ENCODE measurements at regions not wholly inside any gene's neighbourhood (a gene's known extent, or its start where the extent isn't known, plus 50 kb on each side); places are given as distances from the start of the nearest gene placed in this dataset.

GRCh38 chr7:47210281-47210854 is 371.5 kb downstream of the TNS3 start:
- Histone ChIP-seq H3K4me1 (ENCODE audit: control insufficient read depth in 5 of 5, insufficient read depth in 5 of 5, low read length in 5 of 5) (peaks cover 3 to 30% (median 19%) of the 10 kb centered on the region in 5 donors), H3K27ac (ENCODE audit: low read depth, low read length) (no peak overlapping the region)

GRCh38 chr7:47207956-47208355 is 374.0 kb downstream of the TNS3 start:
- H3K27me3 ChIP-seq (ENCODE audit: control insufficient read depth in 5 of 5, insufficient read depth in 4 of 5, low read length in 5 of 5) = no peaks in the 10 kb centered on the region
- no peak overlapping the region for H3K9ac ChIP-seq (ENCODE audit: low read length in 5 of 5)
- H3K4me3 ChIP-seq (ENCODE audit: low read depth in 1 of 5, low read length in 5 of 5) = no peak overlapping the region
- H3K36me3 ChIP-seq (ENCODE audit: control insufficient read depth in 5 of 5, insufficient read depth in 5 of 5, low read length in 5 of 5) = no peaks in the 10 kb centered on the region
- peaks cover 0 to 5% (median 2%) of the 10 kb centered on the region in 5 donors for H3K9me3 ChIP-seq (ENCODE audit: control insufficient read depth in 5 of 5, low read length in 5 of 5)
- peaks cover 0 to 16% (median 8%) of the 10 kb centered on the region in 5 donors for H3K4me1 ChIP-seq (ENCODE audit: control insufficient read depth in 5 of 5, insufficient read depth in 5 of 5, low read length in 5 of 5)
- H3K27ac ChIP-seq (ENCODE audit: low read depth, low read length) = no peak overlapping the region

More at GRCh38 chr7:47210281-47210854, 371.5 kb downstream of the TNS3 start:
- no peaks in the 10 kb centered on the region for H3K27me3 ChIP-seq (ENCODE audit: control insufficient read depth in 5 of 5, insufficient read depth in 4 of 5, low read length in 5 of 5)
- H3K9me3 ChIP-seq (ENCODE audit: control insufficient read depth in 5 of 5, low read length in 5 of 5) = peaks cover 0 to 5% (median 2%) of the 10 kb centered on the region in 5 donors
- no peak overlapping the region for H3K4me3 ChIP-seq (ENCODE audit: low read depth in 1 of 5, low read length in 5 of 5)
- H3K9ac ChIP-seq (ENCODE audit: low read length in 5 of 5) = no peak overlapping the region
- no peaks in the 10 kb centered on the region for H3K36me3 ChIP-seq (ENCODE audit: control insufficient read depth in 5 of 5, insufficient read depth in 5 of 5, low read length in 5 of 5)

- no peaks in the 10 kb centered on the region for H3K27me3 ChIP-seq (ENCODE audit: control insufficient read depth in 5 of 5, insufficient read depth in 4 of 5, low read length in 5 of 5)
- peaks cover 0 to 2% (median 0%) of the 10 kb centered on the region in 5 donors for H3K9me3 ChIP-seq (ENCODE audit: control insufficient read depth in 5 of 5, low read length in 5 of 5)
- no peak overlapping the region for H3K27ac ChIP-seq (ENCODE audit: low read depth, low read length)
- no peak overlapping the region for H3K9ac ChIP-seq (ENCODE audit: low read length in 5 of 5)
- no peaks in the 10 kb centered on the region for H3K4me1 ChIP-seq (ENCODE audit: control insufficient read depth in 5 of 5, insufficient read depth in 5 of 5, low read length in 5 of 5)
- H3K4me3 ChIP-seq (ENCODE audit: low read depth in 1 of 5, low read length in 5 of 5) = no peak overlapping the region
- H3K36me3 ChIP-seq (ENCODE audit: control insufficient read depth in 5 of 5, insufficient read depth in 5 of 5, low read length in 5 of 5) = no peaks in the 10 kb centered on the region
These were observed 377.2 kb downstream of the TNS3 start for GRCh38 chr7:47204709-47205108.

- no peaks in the 10 kb centered on the region for H3K36me3 ChIP-seq (ENCODE audit: control insufficient read depth in 5 of 5, insufficient read depth in 5 of 5, low read length in 5 of 5)
- no peak overlapping the region for H3K27ac ChIP-seq (ENCODE audit: low read depth, low read length)
- H3K27me3 ChIP-seq (ENCODE audit: control insufficient read depth in 5 of 5, insufficient read depth in 4 of 5, low read length in 5 of 5) = no peaks in the 10 kb centered on the region
- H3K9ac ChIP-seq (ENCODE audit: low read length in 5 of 5) = no peak overlapping the region
- H3K4me1 ChIP-seq (ENCODE audit: control insufficient read depth in 5 of 5, insufficient read depth in 5 of 5, low read length in 5 of 5) = no peaks in the 10 kb centered on the region
- H3K9me3 ChIP-seq (ENCODE audit: control insufficient read depth in 5 of 5, low read length in 5 of 5) = no peaks in the 10 kb centered on the region
- H3K4me3 ChIP-seq (ENCODE audit: low read depth in 1 of 5, low read length in 5 of 5) = no peak overlapping the region
These were observed 379.6 kb downstream of the TNS3 start for GRCh38 chr7:47202146-47202783.

- Histone ChIP-seq H3K9ac (ENCODE audit: low read length in 5 of 5) (no peak overlapping the region), H3K4me1 (ENCODE audit: control insufficient read depth in 5 of 5, insufficient read depth in 5 of 5, low read length in 5 of 5) (no peaks in the 10 kb centered on the region), H3K36me3 (ENCODE audit: control insufficient read depth in 5 of 5, insufficient read depth in 5 of 5, low read length in 5 of 5) (no peaks in the 10 kb centered on the region), H3K4me3 (ENCODE audit: low read depth in 1 of 5, low read length in 5 of 5) (no peak overlapping the region), H3K27me3 (ENCODE audit: control insufficient read depth in 5 of 5, insufficient read depth in 4 of 5, low read length in 5 of 5) (no peaks in the 10 kb centered on the region), H3K9me3 (ENCODE audit: control insufficient read depth in 5 of 5, low read length in 5 of 5) (no peaks in the 10 kb centered on the region), H3K27ac (ENCODE audit: low read depth, low read length) (no peak overlapping the region)
These were observed 383.8 kb downstream of the TNS3 start for GRCh38 chr7:47198159-47198558.

GRCh38 chr7:47197486-47197885 is 384.4 kb downstream of the TNS3 start:
- Histone ChIP-seq H3K4me1 (ENCODE audit: control insufficient read depth in 5 of 5, insufficient read depth in 5 of 5, low read length in 5 of 5) (no peaks in the 10 kb centered on the region), H3K27ac (ENCODE audit: low read depth, low read length) (no peak overlapping the region), H3K36me3 (ENCODE audit: control insufficient read depth in 5 of 5, insufficient read depth in 5 of 5, low read length in 5 of 5) (no peaks in the 10 kb centered on the region), H3K9ac (ENCODE audit: low read length in 5 of 5) (no peak overlapping the region), H3K27me3 (ENCODE audit: control insufficient read depth in 5 of 5, insufficient read depth in 4 of 5, low read length in 5 of 5) (no peaks in the 10 kb centered on the region), H3K4me3 (ENCODE audit: low read depth in 1 of 5, low read length in 5 of 5) (no peak overlapping the region), H3K9me3 (ENCODE audit: control insufficient read depth in 5 of 5, low read length in 5 of 5) (no peaks in the 10 kb centered on the region)

- Histone ChIP-seq H3K9ac (ENCODE audit: low read length in 5 of 5) (no peak overlapping the region), H3K9me3 (ENCODE audit: control insufficient read depth in 5 of 5, low read length in 5 of 5) (no peaks in the 10 kb centered on the region)
These were observed 385.2 kb downstream of the TNS3 start for GRCh38 chr7:47196737-47197136.

GRCh38 chr7:47196106-47196645 is 385.7 kb downstream of the TNS3 start:
- Histone ChIP-seq H3K27me3 (ENCODE audit: control insufficient read depth in 5 of 5, insufficient read depth in 4 of 5, low read length in 5 of 5) (no peaks in the 10 kb centered on the region), H3K4me3 (ENCODE audit: low read depth in 1 of 5, low read length in 5 of 5) (no peak overlapping the region), H3K27ac (ENCODE audit: low read depth, low read length) (no peak overlapping the region), H3K36me3 (ENCODE audit: control insufficient read depth in 5 of 5, insufficient read depth in 5 of 5, low read length in 5 of 5) (no peaks in the 10 kb centered on the region), H3K4me1 (ENCODE audit: control insufficient read depth in 5 of 5, insufficient read depth in 5 of 5, low read length in 5 of 5) (no peaks in the 10 kb centered on the region), H3K9me3 (ENCODE audit: control insufficient read depth in 5 of 5, low read length in 5 of 5) (no peaks in the 10 kb centered on the region), H3K9ac (ENCODE audit: low read length in 5 of 5) (no peak overlapping the region)

More at GRCh38 chr7:47196737-47197136, 385.2 kb downstream of the TNS3 start:
- H3K4me3 ChIP-seq (ENCODE audit: low read depth in 1 of 5, low read length in 5 of 5) = no peak overlapping the region
- no peaks in the 10 kb centered on the region for H3K4me1 ChIP-seq (ENCODE audit: control insufficient read depth in 5 of 5, insufficient read depth in 5 of 5, low read length in 5 of 5)
- H3K27ac ChIP-seq (ENCODE audit: low read depth, low read length) = no peak overlapping the region
- H3K36me3 ChIP-seq (ENCODE audit: control insufficient read depth in 5 of 5, insufficient read depth in 5 of 5, low read length in 5 of 5) = no peaks in the 10 kb centered on the region
- no peaks in the 10 kb centered on the region for H3K27me3 ChIP-seq (ENCODE audit: control insufficient read depth in 5 of 5, insufficient read depth in 4 of 5, low read length in 5 of 5)

GRCh38 chr7:47195641-47196040 is 386.3 kb downstream of the TNS3 start:
- no peaks in the 10 kb centered on the region for H3K9me3 ChIP-seq (ENCODE audit: control insufficient read depth in 5 of 5, low read length in 5 of 5)
- H3K27me3 ChIP-seq (ENCODE audit: control insufficient read depth in 5 of 5, insufficient read depth in 4 of 5, low read length in 5 of 5) = no peaks in the 10 kb centered on the region
- no peaks in the 10 kb centered on the region for H3K36me3 ChIP-seq (ENCODE audit: control insufficient read depth in 5 of 5, insufficient read depth in 5 of 5, low read length in 5 of 5)
- H3K4me3 ChIP-seq (ENCODE audit: low read depth in 1 of 5, low read length in 5 of 5) = no peak overlapping the region
- no peak overlapping the region for H3K27ac ChIP-seq (ENCODE audit: low read depth, low read length)
- no peaks in the 10 kb centered on the region for H3K4me1 ChIP-seq (ENCODE audit: control insufficient read depth in 5 of 5, insufficient read depth in 5 of 5, low read length in 5 of 5)
- H3K9ac ChIP-seq (ENCODE audit: low read length in 5 of 5) = no peak overlapping the region

- H3K9me3 ChIP-seq (ENCODE audit: control insufficient read depth in 5 of 5, low read length in 5 of 5) = no peaks in the 10 kb centered on the region
- H3K4me3 ChIP-seq (ENCODE audit: low read depth in 1 of 5, low read length in 5 of 5) = no peak overlapping the region
- no peaks in the 10 kb centered on the region for H3K4me1 ChIP-seq (ENCODE audit: control insufficient read depth in 5 of 5, insufficient read depth in 5 of 5, low read length in 5 of 5)
- H3K27me3 ChIP-seq (ENCODE audit: control insufficient read depth in 5 of 5, insufficient read depth in 4 of 5, low read length in 5 of 5) = no peaks in the 10 kb centered on the region
- H3K27ac ChIP-seq (ENCODE audit: low read depth, low read length) = no peak overlapping the region
- no peaks in the 10 kb centered on the region for H3K36me3 ChIP-seq (ENCODE audit: control insufficient read depth in 5 of 5, insufficient read depth in 5 of 5, low read length in 5 of 5)
- no peak overlapping the region for H3K9ac ChIP-seq (ENCODE audit: low read length in 5 of 5)
These were observed 387.3 kb downstream of the TNS3 start for GRCh38 chr7:47194516-47195057.
